K562 (cell line): ENCODE measurements at regions not wholly inside any gene's neighbourhood (a gene's known extent, or its start where the extent isn't known, plus 50 kb on each side); places are given as distances from the start of the nearest gene placed in this dataset.

Experiments used
- ATAC-seq: fragments of 200-7000 bp; cut with Tn5 transposase; 3 replicates; pipeline ENCODE4 v1.9.1; 2020; ENCODE audit warnings: moderate library complexity
- BruUV-seq: library from RNA; stranded (reverse); fragments of 400-500 nt; replicated peaks from 2 replicates; lab custom pipeline; 2021; lab: Mats Ljungman, UMichigan
- CTCF ChIA-PET: fragments of 300-600 bp; formaldehyde crosslinking; extraction: SDS; loops from one replicate; lab custom pipeline; 2021; ENCODE audit warnings: low intra/inter-chr PET ratio; lab: Yijun Ruan, JAX
- POLR2A ChIA-PET: fragments of 300-600, 350-650 bp; sonication (Branson Sonifier 250); formaldehyde crosslinking; extraction: SDS; loops from one replicate; lab custom pipeline; 2021; ENCODE audit warnings: antibody characterized with exemption, inconsistent platforms; lab: Yijun Ruan, JAX
- DNase-seq, 4 experiments: peaks; one replicate each; pipeline versions ENCODE4 v3.0.0 to v3.0.0-alpha.2; 2011 to 2018; ENCODE audit warnings: low spot score in 3 of 4, mixed read lengths in 3 of 4; ENCODE audit errors: extremely low read depth in 1 of 4
- FAIRE-seq: peaks from 2 replicates; lab custom pipeline; 2011; peaks lifted over from hg19 to GRCh38; lab: Jason Lieb, UNC
- H2AFZ ChIP-seq: 2 replicates; pipeline ENCODE4 v1.6.0; 2011; ENCODE audit warnings: low read depth, low read length, control low read depth, inconsistent platforms
- H3K27ac ChIP-seq: fragments of 200-600 bp; 3 replicates; pipeline ENCODE4 v1.8.0; 2011; ENCODE audit warnings: low read depth, mild to moderate bottlenecking, control low read depth, inconsistent platforms, low read length, moderate library complexity, mixed read lengths; ENCODE audit errors: extremely low read depth
- H3K27me3 ChIP-seq, 2 experiments: fragments of 300-600 bp in 1 of 2; 2 replicates in 1 of 2; 3 replicates in 1 of 2; pipeline versions ENCODE4 v1.6.0 to v1.8.0; 2011; ENCODE audit warnings: inconsistent platforms in 2 of 2, low read length in 2 of 2, mild to moderate bottlenecking in 1 of 2, mixed read lengths in 1 of 2, moderate library complexity in 1 of 2; ENCODE audit not compliant: control insufficient read depth in 2 of 2, insufficient read depth in 2 of 2
- H3K36me3 ChIP-seq: fragments of 300-600 bp; 3 replicates; pipeline ENCODE4 v1.8.0; 2011; ENCODE audit warnings: mild to moderate bottlenecking, low read length, inconsistent platforms; ENCODE audit not compliant: control insufficient read depth, insufficient read depth
- H3K4me1 ChIP-seq, 2 experiments: fragments of 200-600 bp in 1 of 2; replicated peaks in 1 of 2; 2 replicates in 1 of 2; 3 replicates in 1 of 2; pipeline versions ENCODE4 v1.5.1 to v1.8.0; 2011; ENCODE audit warnings: inconsistent platforms in 2 of 2, low read length in 2 of 2, mild to moderate bottlenecking in 1 of 2, mixed read lengths in 1 of 2, moderate library complexity in 1 of 2; ENCODE audit not compliant: control insufficient read depth in 2 of 2, insufficient read depth in 2 of 2
- H3K4me2 ChIP-seq: 2 replicates; pipeline ENCODE4 v1.6.1; 2011; ENCODE audit warnings: low read length, control low read depth, inconsistent platforms, mixed read lengths; ENCODE audit not compliant: insufficient read depth
- H3K4me3 ChIP-seq: fragments of 200-600 bp; sonication (generic), shearing (Covaris generic); 2 replicates; pipeline ENCODE4 v1.5.1; 2016; ENCODE audit warnings: control low read depth, inconsistent platforms
- H3K79me2 ChIP-seq: fragments of 200-600 bp; 3 replicates; pipeline ENCODE4 v1.8.0; 2011; ENCODE audit warnings: low read length, inconsistent platforms; ENCODE audit not compliant: control insufficient read depth, insufficient read depth
- H3K9ac ChIP-seq, 2 experiments: 2 replicates each; pipeline versions ENCODE4 v1.6.0 to v1.6.1; 2011; ENCODE audit warnings: low read depth in 2 of 2, low read length in 2 of 2, control low read depth in 1 of 2, inconsistent platforms in 1 of 2, mild to moderate bottlenecking in 1 of 2, mixed read lengths in 1 of 2; ENCODE audit not compliant: insufficient read depth in 1 of 2
- H3K9me1 ChIP-seq: one replicate; pipeline ENCODE4 v1.6.0; 2011; ENCODE audit warnings: inconsistent platforms, mild to moderate bottlenecking, low read length, moderate library complexity; ENCODE audit not compliant: control insufficient read depth, insufficient read depth
- H3K9me3 ChIP-seq: replicated peaks from 2 replicates; pipeline ENCODE4 v1.5.1; 2011; ENCODE audit warnings: low read depth, low read length, inconsistent platforms; ENCODE audit not compliant: control insufficient read depth, insufficient read depth
- H4K20me1 ChIP-seq: replicated peaks from 2 replicates; pipeline ENCODE4 v1.6.1; 2011; ENCODE audit warnings: low read length, inconsistent platforms, mixed read lengths; ENCODE audit not compliant: control insufficient read depth, insufficient read depth
- ARID4B ChIP-seq: sonication (generic); formaldehyde crosslinking; IDR thresholded peaks from 2 replicates; pipeline ENCODE4 v1.8.0; 2022; ENCODE audit warnings: mild to moderate bottlenecking, missing genetic modification reagents
- ARNT ChIP-seq, 2 experiments: fragments of 450-650 bp; IDR thresholded peaks; 2 replicates each; pipeline ENCODE4 v1.6.1; 2016; ENCODE audit warnings: mild to moderate bottlenecking in 1 of 2
- BCL6 ChIP-seq: fragments of 250-450 bp; sonication (Bioruptor Pico); IDR thresholded peaks from 2 replicates; pipeline ENCODE4 v1.4.0; 2020
- DDX20 ChIP-seq: fragments of 450-650 bp; IDR thresholded peaks from 2 replicates; pipeline ENCODE4 v1.6.1; 2016; ENCODE audit warnings: missing genetic modification characterization, low read depth, mild to moderate bottlenecking, missing compliant biosample characterization, moderate library complexity
- FIP1L1 ChIP-seq: fragments of 200-400 bp; formaldehyde crosslinking; IDR thresholded peaks from 2 replicates; pipeline ENCODE4 v1.6.1; 2018; ENCODE audit warnings: mild to moderate bottlenecking, low read depth, low read length; ENCODE audit not compliant: poor library complexity, severe bottlenecking
- HMG20B ChIP-seq: fragments of 250-450 bp; sonication (Bioruptor Pico); IDR thresholded peaks from 2 replicates; pipeline ENCODE4 v1.5.0; 2021; ENCODE audit warnings: mild to moderate bottlenecking
- HNRNPH1 ChIP-seq: fragments of 200-400 bp; formaldehyde crosslinking; optimal IDR thresholded peaks from 2 replicates; pipeline ENCODE3; 2017; ENCODE audit warnings: low read depth, mild to moderate bottlenecking, low read length, moderate library complexity
- ZNF232 ChIP-seq: sonication (generic); formaldehyde crosslinking; IDR thresholded peaks from 2 replicates; pipeline ENCODE4 v1.8.0; 2022; ENCODE audit warnings: mild to moderate bottlenecking, missing genetic modification reagents
- ZNF592 ChIP-seq: fragments of 450-650 bp; IDR thresholded peaks from 2 replicates; pipeline ENCODE4 v1.6.1; 2017; ENCODE audit warnings: antibody characterized with exemption, mild to moderate bottlenecking
- ZNF644 ChIP-seq: fragments of 200-800 bp; sonication (Bioruptor generic); IDR thresholded peaks from 2 replicates; pipeline ENCODE4 v1.6.1; 2016; ENCODE audit warnings: low read depth, missing genetic modification characterization, missing compliant biosample characterization
- WGBS: fragments of 100-300 bp; shearing (Covaris generic); methylation state at CpG from one replicate; pipeline ENCODE4 v1.1.6; 2016; ENCODE audit warnings: low coverage, mixed read lengths; ENCODE audit not compliant: insufficient coverage; ENCODE audit errors: missing lambda C conversion rate; 5-methylcytosine and 5-hydroxymethylcytosine counted together
- in situ Hi-C: fragments of 300-500 bp; cut with MboI; formaldehyde crosslinking; loops from 4 replicates; pipeline ENCODE4 v1.15.0; 2018; ENCODE audit warnings: inconsistent platforms, mixed read lengths
- intact Hi-C: fragments of 100-400 bp; cut with micrococcal nuclease; formaldehyde crosslinking; loops from 2 replicates; pipeline ENCODE4 v1.14.2; 2022

- no peak for TF ChIP-seq ARID4B (CRISPR knock-in tag)
- no peak for TF ChIP-seq ZNF232 (CRISPR knock-in tag)
- TF ChIP-seq FIP1L1, result no peak
Measured at GRCh38 chr10:111211241-111211640, 134.4 kb downstream of the ADRA2A start (continued).

GRCh38 chr10:111211706-111212105 is 134.9 kb downstream of the ADRA2A start:
- no peak for FAIRE-seq
- H3K36me3 ChIP-seq, result no peaks in the 10 kb centered on the region
- ChIA-PET POLR2A (no interaction called here), CTCF (interaction anchor here (0.6 kb wide), 1 partner anchor 112 kb away, joined by 3 read pairs; no protein-coding TSS in a partner anchor)
- WGBS, result 0% methylated on average over 3 of the region's 3 CpGs
- H4K20me1 ChIP-seq, result no peaks in the 10 kb centered on the region
- no peaks in the 10 kb centered on the region for H3K9me3 ChIP-seq
- no peaks in the 10 kb centered on the region for H3K4me1 ChIP-seq
- intact Hi-C loops (no loop called here), in situ Hi-C loops (no loop called here)
- no peaks in the 10 kb centered on the region for H3K79me2 ChIP-seq
- H3K9me1 ChIP-seq, result no peaks in the 10 kb centered on the region
- no peak overlapping the region for H3K4me2 ChIP-seq
- H3K27me3 ChIP-seq, result no peaks in the 10 kb centered on the region
- no peak for ATAC-seq
- DNase-seq, result no peak
- no peak overlapping the region for H3K9ac ChIP-seq
- no peak overlapping the region for H3K27ac ChIP-seq
- BruUV-seq, result no TSS peak
- H3K4me3 ChIP-seq, result no peak overlapping the region
- no peak overlapping the region for H2AFZ ChIP-seq
- TF ChIP-seq ZNF644 (tag), result no peak
- no peak for TF ChIP-seq DDX20 (tag)
- no peak for TF ChIP-seq ZNF592
- no peak for TF ChIP-seq HMG20B (CRISPR knock-in tag)
- no peak for TF ChIP-seq BCL6
- TF ChIP-seq HNRNPH1, result no peak
- TF ChIP-seq ARNT (IDR thresholded peaks at IDR 0.05), result no peak
